SK-N-SH (cell line): ENCODE measurements at regions not wholly inside any gene's neighbourhood (a gene's known extent, or its start where the extent isn't known, plus 50 kb on each side); places are given as distances from the start of the nearest gene placed in this dataset.

Source experiments
- CTCF ChIA-PET: fragments of 300-600, 350-600 bp; formaldehyde crosslinking; extraction: SDS; loops from one replicate; lab custom pipeline; 2021; lab: Yijun Ruan, JAX
- POLR2A ChIA-PET: fragments of 350-600 bp; sonication (Branson Sonifier 250); formaldehyde crosslinking; extraction: SDS; loops from one replicate; lab custom pipeline; 2020; ENCODE audit warnings: antibody characterized with exemption, inconsistent platforms; lab: Yijun Ruan, JAX
- DNase-seq: peaks from one replicate; pipeline ENCODE4 v3.0.0; 2012
- H2AFZ ChIP-seq: fragments of 200-600 bp; sonication (generic); 2 replicates; pipeline ENCODE4 v1.8.1; 2016; ENCODE audit warnings: antibody characterized with exemption, mild to moderate bottlenecking, low read depth
- H3F3A ChIP-seq: fragments of 200-600 bp; sonication (generic); replicated peaks from 2 replicates; pipeline ENCODE3; 2016; ENCODE audit warnings: antibody characterized with exemption, mild to moderate bottlenecking; ENCODE audit not compliant: insufficient read depth
- H3K27ac ChIP-seq, 2 experiments: fragments of 200-500 bp in 1 of 2; fragments of 200-600 bp in 1 of 2; sonication (Bioruptor generic) in 1 of 2; sonication (generic), shearing (Covaris generic) in 1 of 2; 2 replicates each; pipeline versions ENCODE4 v1.5.1 to v1.6.1; 2014 to 2016; ENCODE audit warnings: low read depth in 2 of 2, inconsistent platforms in 1 of 2, low read length in 1 of 2, mild to moderate bottlenecking in 1 of 2, mixed read lengths in 1 of 2
- H3K27me3 ChIP-seq: fragments of 200-600 bp; sonication (generic), shearing (Covaris generic); 2 replicates; pipeline ENCODE4 v1.6.1; 2016; ENCODE audit warnings: mixed run types; ENCODE audit not compliant: insufficient read depth
- H3K36me3 ChIP-seq, 2 experiments: fragments of 200-500 bp in 1 of 2; fragments of 200-600 bp in 1 of 2; sonication (Bioruptor generic) in 1 of 2; sonication (generic) in 1 of 2; replicated peaks in 1 of 2; 2 replicates each; pipeline versions ENCODE3 to v1.5.1; 2014 to 2016; ENCODE audit warnings: low read length in 1 of 2, mild to moderate bottlenecking in 1 of 2; ENCODE audit not compliant: insufficient read depth in 2 of 2, control insufficient read depth in 1 of 2
- H3K4me1 ChIP-seq, 2 experiments: fragments of 200-500 bp in 1 of 2; fragments of 200-600 bp in 1 of 2; sonication (Bioruptor generic) in 1 of 2; sonication (generic), shearing (Covaris generic) in 1 of 2; 2 replicates each; pipeline versions ENCODE4 v1.5.1 to v1.6.1; 2014 to 2016; ENCODE audit warnings: low read depth in 1 of 2, low read length in 1 of 2, mixed run types in 1 of 2; ENCODE audit not compliant: insufficient read depth in 2 of 2, control insufficient read depth in 1 of 2
- H3K4me2 ChIP-seq: fragments of 200-600 bp; sonication (generic), shearing (Covaris generic); 2 replicates; pipeline ENCODE4 v1.6.1; 2017; ENCODE audit warnings: mixed run types
- H3K4me3 ChIP-seq, 2 experiments: fragments of 200-500 bp in 1 of 2; fragments of 200-600 bp in 1 of 2; sonication (Bioruptor generic) in 1 of 2; sonication (generic), shearing (Covaris generic) in 1 of 2; 2 replicates each; pipeline versions ENCODE4 v1.5.1 to v1.8.1; 2014 to 2016; ENCODE audit warnings: low read depth in 2 of 2, inconsistent platforms in 1 of 2, low read length in 1 of 2, mild to moderate bottlenecking in 1 of 2, mixed read lengths in 1 of 2, moderate library complexity in 1 of 2
- H3K79me2 ChIP-seq: fragments of 200-600 bp; sonication (generic); 2 replicates; pipeline ENCODE4 v1.8.1; 2017; ENCODE audit warnings: mild to moderate bottlenecking; ENCODE audit not compliant: insufficient read depth
- H3K9ac ChIP-seq: fragments of 200-600 bp; sonication (generic); 2 replicates; pipeline ENCODE4 v1.6.1; 2017; ENCODE audit warnings: mixed run types
- H3K9me2 ChIP-seq: fragments of 200-600 bp; sonication (generic); 2 replicates; pipeline ENCODE4 v1.6.1; 2017; ENCODE audit warnings: mixed run types
- H3K9me3 ChIP-seq: fragments of 200-600 bp; sonication (generic); 2 replicates; pipeline ENCODE4 v1.6.1; 2017; ENCODE audit warnings: mixed run types, mild to moderate bottlenecking, moderate library complexity
- H4K20me1 ChIP-seq: fragments of 200-600 bp; sonication (generic); 2 replicates; pipeline ENCODE4 v1.6.1; 2017; ENCODE audit warnings: mild to moderate bottlenecking, mixed run types; ENCODE audit not compliant: insufficient read depth
- CHD2 ChIP-seq: fragments of 150-350 bp; IDR thresholded peaks from 2 replicates; pipeline ENCODE4 v1.6.1; 2018; ENCODE audit warnings: low read length; ENCODE audit not compliant: partially characterized antibody
- ELF1 ChIP-seq: IDR thresholded peaks from 2 replicates; pipeline ENCODE4 v1.4.0; 2012
- FOSL2 ChIP-seq: IDR thresholded peaks from 2 replicates; pipeline ENCODE4 v1.4.0; 2012; ENCODE audit warnings: low read depth, mild to moderate bottlenecking, moderate library complexity, borderline replicate concordance
- FOXJ3 ChIP-seq: sonication (generic); formaldehyde crosslinking; IDR thresholded peaks from 2 replicates; pipeline ENCODE4 v1.5.1; 2020; ENCODE audit warnings: mild to moderate bottlenecking, missing genetic modification reagents
- FOXM1 ChIP-seq: IDR thresholded peaks from 2 replicates; pipeline ENCODE4 v1.4.0; 2012; ENCODE audit warnings: low read depth, mild to moderate bottlenecking
- NFIC ChIP-seq: IDR thresholded peaks from 2 replicates; pipeline ENCODE4 v1.4.0; 2012; ENCODE audit warnings: borderline replicate concordance
- RAD21 ChIP-seq: IDR thresholded peaks from 2 replicates; pipeline ENCODE4 v1.6.1; 2012; ENCODE audit warnings: mild to moderate bottlenecking, low read length
- SIN3A ChIP-seq: IDR thresholded peaks from 2 replicates; pipeline ENCODE4 v1.6.1; 2012; ENCODE audit warnings: low read depth, mild to moderate bottlenecking, low read length, moderate library complexity, borderline replicate concordance
- SMC3 ChIP-seq: IDR thresholded peaks from 2 replicates; pipeline ENCODE4 v1.6.1; 2012; ENCODE audit warnings: low read depth, low read length, improper control_type of control experiment
- TAF1 ChIP-seq: IDR thresholded peaks from 2 replicates; pipeline ENCODE4 v1.6.1; 2012; ENCODE audit warnings: low read depth, mild to moderate bottlenecking, low read length, moderate library complexity, borderline replicate concordance
- TCF12 ChIP-seq: IDR thresholded peaks from 2 replicates; pipeline ENCODE4 v1.4.0; 2012
- TEAD4 ChIP-seq: IDR thresholded peaks from 2 replicates; pipeline ENCODE4 v1.4.0; 2012; ENCODE audit warnings: mild to moderate bottlenecking, borderline replicate concordance; ENCODE audit not compliant: insufficient read depth
- YY1 ChIP-seq: IDR thresholded peaks from 2 replicates; pipeline ENCODE4 v1.4.0; 2012; ENCODE audit warnings: low read depth, mild to moderate bottlenecking
- ZBTB33 ChIP-seq: IDR thresholded peaks from 2 replicates; pipeline ENCODE4 v1.4.0; 2012; ENCODE audit warnings: low read depth, borderline replicate concordance
- WGBS: methylation state at CpG from one replicate; pipeline ENCODE4 v1.1.6; 2017; ENCODE audit warnings: low lambda C conversion rate; 5-methylcytosine and 5-hydroxymethylcytosine counted together
- TF ChIP-seq, protein P1 (sequence below): fragments of 200-600 bp; sonication (generic); IDR thresholded peaks from 2 replicates; pipeline ENCODE4 v1.6.1; 2017; ENCODE audit warnings: antibody characterized with exemption, mild to moderate bottlenecking, moderate library complexity
- TF ChIP-seq, protein P2 (sequence below): IDR thresholded peaks from 2 replicates; pipeline ENCODE4 v1.4.0; 2012; ENCODE audit warnings: low read depth
- TF ChIP-seq, protein P3 (sequence below): fragments of 150-350 bp; IDR thresholded peaks from 2 replicates; pipeline ENCODE4 v1.6.1; 2017; ENCODE audit warnings: antibody characterized with exemption, low read length, low read depth, borderline replicate concordance

DNA sequence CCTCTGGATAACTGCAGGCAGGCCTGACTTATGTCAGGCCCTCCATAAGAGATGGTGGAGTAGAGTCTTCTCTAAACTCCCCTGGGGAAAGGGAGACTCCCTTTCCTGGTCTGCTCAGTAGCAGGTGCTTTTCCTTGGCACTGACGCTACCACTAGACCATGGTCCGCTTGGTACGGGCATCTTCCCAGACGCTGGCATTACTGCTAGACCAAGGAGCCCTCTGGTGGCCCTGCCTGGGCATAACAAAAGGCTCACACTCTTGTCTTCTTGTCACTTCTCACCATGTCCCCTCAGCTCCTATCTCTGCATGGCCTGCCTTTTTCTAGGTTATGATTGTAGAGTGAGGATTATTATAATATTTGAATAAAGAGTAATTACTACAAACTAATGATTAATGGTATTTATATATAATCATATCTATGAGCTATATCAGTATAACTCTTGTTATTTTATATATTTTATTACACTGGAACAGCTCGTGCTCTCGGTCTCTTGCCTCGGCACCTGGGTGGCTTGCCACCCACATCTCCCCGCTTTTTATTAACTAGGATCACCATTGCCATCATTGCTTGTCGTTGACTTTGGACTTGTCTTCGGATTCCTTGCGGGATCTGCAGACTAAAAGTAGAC is 59.8 kb upstream of the ARL4D start:
- Histone ChIP-seq H3K36me3 (no peaks in the 10 kb centered on the region), H3K79me2 (no peaks in the 10 kb centered on the region), H3K4me1 (peaks cover 4 to 11% of the 10 kb centered on the region in 2 experiments; a peak in 2 of 4 replicates), H3K9me3 (no peaks in the 10 kb centered on the region), H3F3A (peaks cover 26% of the 10 kb centered on the region), H3K27me3 (no peaks in the 10 kb centered on the region), H2AFZ (no peak overlapping the region), H3K27ac (no peak overlapping the region), H4K20me1 (no peaks in the 10 kb centered on the region), H3K9ac (no peak overlapping the region), H3K9me2 (no peaks in the 10 kb centered on the region), H3K4me2 (no peak overlapping the region), H3K4me3 (no peak overlapping the region)
- 57% methylated on average over 11 of the region's 11 CpGs for WGBS
- POLR2A ChIA-PET, result interaction anchor here (0.8 to 2.3 kb wide), 3 partner anchors 18 to 23 kb away, joined by 3 to 16 read pairs (median 3); no protein-coding TSS in a partner anchor
- TF ChIP-seq SMC3 (peak; percentile 62), FOXM1 (no peak), TAF1 (no peak), SIN3A (no peak), TEAD4 (no peak), RAD21 (peak; percentile 78)
- TF ChIP-seq, protein P1, sequence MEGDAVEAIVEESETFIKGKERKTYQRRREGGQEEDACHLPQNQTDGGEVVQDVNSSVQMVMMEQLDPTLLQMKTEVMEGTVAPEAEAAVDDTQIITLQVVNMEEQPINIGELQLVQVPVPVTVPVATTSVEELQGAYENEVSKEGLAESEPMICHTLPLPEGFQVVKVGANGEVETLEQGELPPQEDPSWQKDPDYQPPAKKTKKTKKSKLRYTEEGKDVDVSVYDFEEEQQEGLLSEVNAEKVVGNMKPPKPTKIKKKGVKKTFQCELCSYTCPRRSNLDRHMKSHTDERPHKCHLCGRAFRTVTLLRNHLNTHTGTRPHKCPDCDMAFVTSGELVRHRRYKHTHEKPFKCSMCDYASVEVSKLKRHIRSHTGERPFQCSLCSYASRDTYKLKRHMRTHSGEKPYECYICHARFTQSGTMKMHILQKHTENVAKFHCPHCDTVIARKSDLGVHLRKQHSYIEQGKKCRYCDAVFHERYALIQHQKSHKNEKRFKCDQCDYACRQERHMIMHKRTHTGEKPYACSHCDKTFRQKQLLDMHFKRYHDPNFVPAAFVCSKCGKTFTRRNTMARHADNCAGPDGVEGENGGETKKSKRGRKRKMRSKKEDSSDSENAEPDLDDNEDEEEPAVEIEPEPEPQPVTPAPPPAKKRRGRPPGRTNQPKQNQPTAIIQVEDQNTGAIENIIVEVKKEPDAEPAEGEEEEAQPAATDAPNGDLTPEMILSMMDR, result peak; percentile 67
- no peak for DNase-seq
- CTCF ChIA-PET, result interaction anchor here (0.7 to 2.4 kb wide), 13 partner anchors 9 to 145 kb away, joined by 3 to 12 read pairs (median 5); partner anchors contain the start of gene DHX8

DNA sequence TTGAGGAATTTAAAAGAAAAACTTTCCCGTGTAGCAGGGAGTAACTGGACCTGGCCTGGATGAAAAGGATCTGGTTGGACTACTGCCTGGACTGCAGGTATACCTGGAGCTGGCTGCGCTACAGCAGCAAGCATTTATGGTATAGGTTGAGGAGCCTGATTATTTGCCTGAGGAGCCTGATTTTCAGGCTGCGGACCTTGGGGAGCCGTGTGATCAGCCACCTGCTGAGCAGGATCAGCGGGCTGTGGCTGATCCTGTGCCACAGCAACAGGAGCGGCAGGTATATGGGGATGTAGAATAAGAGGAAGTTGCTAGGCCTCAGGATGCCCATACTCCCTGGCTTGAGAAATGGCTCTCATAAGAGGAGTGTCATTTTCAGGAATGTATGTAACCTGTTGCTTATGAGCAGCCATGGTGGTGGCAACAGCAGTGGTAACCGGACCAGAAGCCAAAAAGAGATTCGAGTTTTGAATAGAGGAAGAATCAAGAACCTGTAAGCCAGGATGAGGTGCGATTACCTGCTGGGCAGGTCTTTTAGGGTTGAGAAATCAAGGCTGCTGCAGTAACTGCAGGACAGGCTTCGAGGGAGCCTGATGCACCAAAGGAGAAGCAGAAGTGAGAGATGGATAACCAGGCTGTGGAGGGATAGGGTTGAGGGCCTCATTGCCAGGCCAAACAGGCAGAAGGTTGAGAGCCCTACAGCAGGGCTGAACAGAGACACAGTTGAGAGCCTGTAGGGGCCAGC is 60.9 kb upstream of the ARL4D start:
- Histone ChIP-seq H3K9me2 (no peaks in the 10 kb centered on the region), H2AFZ (no peak overlapping the region), H3K79me2 (no peaks in the 10 kb centered on the region), H3K4me3 (no peak overlapping the region), H3K9me3 (no peaks in the 10 kb centered on the region), H3K27me3 (no peaks in the 10 kb centered on the region), H3K27ac (no peak overlapping the region), H3K36me3 (no peaks in the 10 kb centered on the region), H3K4me2 (no peak overlapping the region), H3K4me1 (peaks cover 9 to 16% of the 10 kb centered on the region in 2 experiments; a peak in 2 of 4 replicates), H4K20me1 (no peaks in the 10 kb centered on the region), H3F3A (peaks cover 26% of the 10 kb centered on the region), H3K9ac (no peak overlapping the region)
- POLR2A ChIA-PET, result interaction anchor here (0.5 kb wide), 1 partner anchor 10 kb away, joined by 3 read pairs; no protein-coding TSS in a partner anchor
- CTCF ChIA-PET, result interaction anchor here (1.3 to 2.4 kb wide), 5 partner anchors 11 to 146 kb away, joined by 3 to 12 read pairs (median 5); partner anchors contain the start of gene DHX8
- DNase-seq, result no peak
- WGBS, result 84% methylated on average over 10 of the region's 10 CpGs
- TF ChIP-seq FOSL2, result no peak
- TF ChIP-seq, protein P2, sequence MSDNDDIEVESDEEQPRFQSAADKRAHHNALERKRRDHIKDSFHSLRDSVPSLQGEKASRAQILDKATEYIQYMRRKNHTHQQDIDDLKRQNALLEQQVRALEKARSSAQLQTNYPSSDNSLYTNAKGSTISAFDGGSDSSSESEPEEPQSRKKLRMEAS, result no peak
- no peak for TF ChIP-seq CHD2
- TF ChIP-seq, protein P3, sequence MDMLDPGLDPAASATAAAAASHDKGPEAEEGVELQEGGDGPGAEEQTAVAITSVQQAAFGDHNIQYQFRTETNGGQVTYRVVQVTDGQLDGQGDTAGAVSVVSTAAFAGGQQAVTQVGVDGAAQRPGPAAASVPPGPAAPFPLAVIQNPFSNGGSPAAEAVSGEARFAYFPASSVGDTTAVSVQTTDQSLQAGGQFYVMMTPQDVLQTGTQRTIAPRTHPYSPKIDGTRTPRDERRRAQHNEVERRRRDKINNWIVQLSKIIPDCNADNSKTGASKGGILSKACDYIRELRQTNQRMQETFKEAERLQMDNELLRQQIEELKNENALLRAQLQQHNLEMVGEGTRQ, result no peak
- no peak for TF ChIP-seq NFIC
- no peak for TF ChIP-seq YY1
- TF ChIP-seq, protein P1, result no peak
- no peak for TF ChIP-seq FOXJ3 (CRISPR knock-in tag)
- TF ChIP-seq TEAD4, result no peak
- TF ChIP-seq TCF12, result no peak
- TF ChIP-seq FOXM1, result no peak
- TF ChIP-seq ELF1, result no peak
- no peak for TF ChIP-seq ZBTB33
